PC-3 (cell line): ENCODE measurements at regions not wholly inside any gene's neighbourhood (a gene's known extent, or its start where the extent isn't known, plus 50 kb on each side); places are given as distances from the start of the nearest gene placed in this dataset.

Source experiments
- EZH2 ChIP-seq: fragments of 300-600 bp; sonication (generic); IDR thresholded peaks from one replicate; pipeline ENCODE4 v1.6.1; 2017; ENCODE audit warnings: antibody characterized with exemption, mild to moderate bottlenecking, low read length; ENCODE audit not compliant: unreplicated experiment
- EZH2phosphoT487 ChIP-seq: fragments of 300-600 bp; sonication (generic); IDR thresholded peaks from 2 replicates; pipeline ENCODE4 v1.6.1; 2018; ENCODE audit warnings: mild to moderate bottlenecking, antibody characterized with exemption, low read length, borderline replicate concordance
- TF ChIP-seq, protein P1 (sequence below): fragments of 300-600 bp; sonication (generic); conservative IDR thresholded peaks from 2 replicates; pipeline ENCODE4 v1.5.1; 2017; ENCODE audit warnings: antibody characterized with exemption, low read depth, mild to moderate bottlenecking, low read length

DNA sequence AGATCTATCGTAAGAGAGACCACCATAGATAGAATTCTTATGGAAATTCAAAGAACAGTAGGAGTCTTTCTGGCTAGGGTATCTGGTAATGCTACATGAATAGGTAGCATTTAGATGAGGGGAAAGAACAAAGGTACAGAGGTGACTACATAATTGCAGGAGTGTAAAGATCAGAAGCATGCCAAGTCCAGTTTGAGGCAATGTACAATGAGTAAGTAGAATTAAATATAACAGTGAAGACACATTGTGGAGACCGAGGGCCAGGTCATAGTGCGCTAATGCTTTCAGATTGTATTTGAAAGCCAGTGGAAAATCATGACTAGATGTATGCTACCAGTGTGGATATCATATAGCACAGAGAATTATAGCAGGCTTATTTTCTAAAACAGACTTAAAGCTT lies 1611.6 kb upstream of the LRRTM3 start:
- TF ChIP-seq, protein P1, sequence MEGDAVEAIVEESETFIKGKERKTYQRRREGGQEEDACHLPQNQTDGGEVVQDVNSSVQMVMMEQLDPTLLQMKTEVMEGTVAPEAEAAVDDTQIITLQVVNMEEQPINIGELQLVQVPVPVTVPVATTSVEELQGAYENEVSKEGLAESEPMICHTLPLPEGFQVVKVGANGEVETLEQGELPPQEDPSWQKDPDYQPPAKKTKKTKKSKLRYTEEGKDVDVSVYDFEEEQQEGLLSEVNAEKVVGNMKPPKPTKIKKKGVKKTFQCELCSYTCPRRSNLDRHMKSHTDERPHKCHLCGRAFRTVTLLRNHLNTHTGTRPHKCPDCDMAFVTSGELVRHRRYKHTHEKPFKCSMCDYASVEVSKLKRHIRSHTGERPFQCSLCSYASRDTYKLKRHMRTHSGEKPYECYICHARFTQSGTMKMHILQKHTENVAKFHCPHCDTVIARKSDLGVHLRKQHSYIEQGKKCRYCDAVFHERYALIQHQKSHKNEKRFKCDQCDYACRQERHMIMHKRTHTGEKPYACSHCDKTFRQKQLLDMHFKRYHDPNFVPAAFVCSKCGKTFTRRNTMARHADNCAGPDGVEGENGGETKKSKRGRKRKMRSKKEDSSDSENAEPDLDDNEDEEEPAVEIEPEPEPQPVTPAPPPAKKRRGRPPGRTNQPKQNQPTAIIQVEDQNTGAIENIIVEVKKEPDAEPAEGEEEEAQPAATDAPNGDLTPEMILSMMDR: no peak
- TF ChIP-seq EZH2 (no peak), EZH2phosphoT487 (no peak)
